Mammary epithelial cell (primary cell): ENCODE measurements at regions not wholly inside any gene's neighbourhood (a gene's known extent, or its start where the extent isn't known, plus 50 kb on each side); places are given as distances from the start of the nearest gene placed in this dataset.

Source experiments
- EZH2 ChIP-seq: IDR thresholded peaks from 2 replicates; pipeline ENCODE4 v1.6.1; 2012; ENCODE audit warnings: low read length, inconsistent platforms, borderline replicate concordance
- TF ChIP-seq, protein P1 (sequence below), 2 donors: IDR thresholded peaks in 1 of 2; conservative IDR thresholded peaks in 1 of 2; 2 replicates each; pipeline ENCODE4 v1.5.1; 2011 to 2012; ENCODE audit warnings: inconsistent platforms in 2 of 2, low read length in 2 of 2, mild to moderate bottlenecking in 2 of 2, control low read depth in 1 of 2, low read depth in 1 of 2; ENCODE audit not compliant: insufficient read depth in 1 of 2; ENCODE audit errors: extremely low read depth in 1 of 2

GRCh38 chr11:121890946-121891515, 225.0 kb downstream of the BLID start:
- TF ChIP-seq, protein P1, sequence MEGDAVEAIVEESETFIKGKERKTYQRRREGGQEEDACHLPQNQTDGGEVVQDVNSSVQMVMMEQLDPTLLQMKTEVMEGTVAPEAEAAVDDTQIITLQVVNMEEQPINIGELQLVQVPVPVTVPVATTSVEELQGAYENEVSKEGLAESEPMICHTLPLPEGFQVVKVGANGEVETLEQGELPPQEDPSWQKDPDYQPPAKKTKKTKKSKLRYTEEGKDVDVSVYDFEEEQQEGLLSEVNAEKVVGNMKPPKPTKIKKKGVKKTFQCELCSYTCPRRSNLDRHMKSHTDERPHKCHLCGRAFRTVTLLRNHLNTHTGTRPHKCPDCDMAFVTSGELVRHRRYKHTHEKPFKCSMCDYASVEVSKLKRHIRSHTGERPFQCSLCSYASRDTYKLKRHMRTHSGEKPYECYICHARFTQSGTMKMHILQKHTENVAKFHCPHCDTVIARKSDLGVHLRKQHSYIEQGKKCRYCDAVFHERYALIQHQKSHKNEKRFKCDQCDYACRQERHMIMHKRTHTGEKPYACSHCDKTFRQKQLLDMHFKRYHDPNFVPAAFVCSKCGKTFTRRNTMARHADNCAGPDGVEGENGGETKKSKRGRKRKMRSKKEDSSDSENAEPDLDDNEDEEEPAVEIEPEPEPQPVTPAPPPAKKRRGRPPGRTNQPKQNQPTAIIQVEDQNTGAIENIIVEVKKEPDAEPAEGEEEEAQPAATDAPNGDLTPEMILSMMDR (conservative IDR thresholded peaks at IDR 0.05 in 1 of 2, IDR thresholded peaks at IDR 0.05 in 1 of 2; ENCODE audit: extremely low read depth in 1 of 2, insufficient read depth in 1 of 2, low read depth in 1 of 2, low read length in 2 of 2) = no peak
- no peak for TF ChIP-seq EZH2
